ENCODE measurements at regions not wholly inside any gene's neighbourhood (a gene's known extent, or its start where the extent isn't known, plus 50 kb on each side); places are given as distances from the start of the nearest gene placed in this dataset.

GRCh38 chr12:67459578-67459977 lies 189.0 kb upstream of the DYRK2 start:
- Histone ChIP-seq H3K4me1 (ENCODE audit: insufficient read depth, low read length, poor library complexity, severe bottlenecking) (peaks cover 18% of the 10 kb centered on the region), H3K27me3 (replicated peaks; ENCODE audit: insufficient read depth, low read depth, low read length, poor library complexity) (peaks cover 5% of the 10 kb centered on the region), H3K36me3 (ENCODE audit: insufficient read depth, low read length, poor library complexity, severe bottlenecking) (no peaks in the 10 kb centered on the region), H3K9me3 (ENCODE audit: low read depth, low read length, poor library complexity, severe bottlenecking) (no peaks in the 10 kb centered on the region), H3K27ac (ENCODE audit: low read depth, low read length, poor library complexity, severe bottlenecking) (no peak overlapping the region), H3K4me3 (ENCODE audit: low read depth, low read length, poor library complexity, severe bottlenecking) (no peak overlapping the region)
- intact Hi-C loops (cut with micrococcal nuclease; ENCODE audit: unreplicated experiment) = no loop called here
- DNase-seq (ENCODE audit: low spot score) = no peak
- TF ChIP-seq, protein P1, sequence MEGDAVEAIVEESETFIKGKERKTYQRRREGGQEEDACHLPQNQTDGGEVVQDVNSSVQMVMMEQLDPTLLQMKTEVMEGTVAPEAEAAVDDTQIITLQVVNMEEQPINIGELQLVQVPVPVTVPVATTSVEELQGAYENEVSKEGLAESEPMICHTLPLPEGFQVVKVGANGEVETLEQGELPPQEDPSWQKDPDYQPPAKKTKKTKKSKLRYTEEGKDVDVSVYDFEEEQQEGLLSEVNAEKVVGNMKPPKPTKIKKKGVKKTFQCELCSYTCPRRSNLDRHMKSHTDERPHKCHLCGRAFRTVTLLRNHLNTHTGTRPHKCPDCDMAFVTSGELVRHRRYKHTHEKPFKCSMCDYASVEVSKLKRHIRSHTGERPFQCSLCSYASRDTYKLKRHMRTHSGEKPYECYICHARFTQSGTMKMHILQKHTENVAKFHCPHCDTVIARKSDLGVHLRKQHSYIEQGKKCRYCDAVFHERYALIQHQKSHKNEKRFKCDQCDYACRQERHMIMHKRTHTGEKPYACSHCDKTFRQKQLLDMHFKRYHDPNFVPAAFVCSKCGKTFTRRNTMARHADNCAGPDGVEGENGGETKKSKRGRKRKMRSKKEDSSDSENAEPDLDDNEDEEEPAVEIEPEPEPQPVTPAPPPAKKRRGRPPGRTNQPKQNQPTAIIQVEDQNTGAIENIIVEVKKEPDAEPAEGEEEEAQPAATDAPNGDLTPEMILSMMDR (conservative IDR thresholded peaks at IDR 0.05; ENCODE audit: low read depth, low read length) = no peak
- TF ChIP-seq EZH2 (IDR thresholded peaks at IDR 0.05; ENCODE audit: borderline replicate concordance, low read depth, low read length, poor library complexity, severe bottlenecking) = no peak
- CTCF ChIA-PET = no interaction called here
- BruUV-seq (replicated peaks) = no TSS peak
- POLR2A ChIA-PET (ENCODE audit: low non-redundant PET) = no interaction called here

- H3K4me3 ChIP-seq (ENCODE audit: low read depth, low read length, poor library complexity, severe bottlenecking) = no peak overlapping the region
- BruUV-seq (replicated peaks) = no TSS peak
- H3K36me3 ChIP-seq (ENCODE audit: insufficient read depth, low read length, poor library complexity, severe bottlenecking) = no peaks in the 10 kb centered on the region
- CTCF ChIA-PET = no interaction called here
- H3K27ac ChIP-seq (ENCODE audit: low read depth, low read length, poor library complexity, severe bottlenecking) = no peak overlapping the region
- H3K9me3 ChIP-seq (ENCODE audit: low read depth, low read length, poor library complexity, severe bottlenecking) = no peaks in the 10 kb centered on the region
- intact Hi-C loops (cut with micrococcal nuclease; ENCODE audit: unreplicated experiment) = no loop called here
- H3K4me1 ChIP-seq (ENCODE audit: insufficient read depth, low read length, poor library complexity, severe bottlenecking) = peaks cover 18% of the 10 kb centered on the region
- peaks cover 5% of the 10 kb centered on the region for H3K27me3 ChIP-seq (replicated peaks; ENCODE audit: insufficient read depth, low read depth, low read length, poor library complexity)
- DNase-seq (ENCODE audit: low spot score) = no peak
- POLR2A ChIA-PET (ENCODE audit: low non-redundant PET) = no interaction called here
- TF ChIP-seq, protein P1 (conservative IDR thresholded peaks at IDR 0.05; ENCODE audit: low read depth, low read length) = no peak
- no peak for TF ChIP-seq EZH2 (IDR thresholded peaks at IDR 0.05; ENCODE audit: borderline replicate concordance, low read depth, low read length, poor library complexity, severe bottlenecking)
Observed at GRCh38 chr12:67460388-67460787, 188.2 kb upstream of the DYRK2 start.

- H3K4me3 ChIP-seq (ENCODE audit: low read depth, low read length, poor library complexity, severe bottlenecking) = no peak overlapping the region
- ChIA-PET POLR2A (ENCODE audit: low non-redundant PET) (no interaction called here), CTCF (no interaction called here)
- BruUV-seq (replicated peaks) = no TSS peak
- H3K27ac ChIP-seq (ENCODE audit: low read depth, low read length, poor library complexity, severe bottlenecking) = no peak overlapping the region
- TF ChIP-seq, protein P1 (conservative IDR thresholded peaks at IDR 0.05; ENCODE audit: low read depth, low read length) = no peak
- TF ChIP-seq EZH2 (IDR thresholded peaks at IDR 0.05; ENCODE audit: borderline replicate concordance, low read depth, low read length, poor library complexity, severe bottlenecking) = no peak
- H3K27me3 ChIP-seq (replicated peaks; ENCODE audit: insufficient read depth, low read depth, low read length, poor library complexity) = no peaks in the 10 kb centered on the region
- DNase-seq (ENCODE audit: low spot score) = no peak
- H3K36me3 ChIP-seq (ENCODE audit: insufficient read depth, low read length, poor library complexity, severe bottlenecking) = no peaks in the 10 kb centered on the region
- intact Hi-C loops (cut with micrococcal nuclease; ENCODE audit: unreplicated experiment) = no loop called here
- no peaks in the 10 kb centered on the region for H3K9me3 ChIP-seq (ENCODE audit: low read depth, low read length, poor library complexity, severe bottlenecking)
- H3K4me1 ChIP-seq (ENCODE audit: insufficient read depth, low read length, poor library complexity, severe bottlenecking) = no peaks in the 10 kb centered on the region
Observed at GRCh38 chr12:67468549-67469245, 179.8 kb upstream of the DYRK2 start.

All from A673 (cell line).